Right cardiac atrium (tissue), 5 donors: ENCODE measurements at regions not wholly inside any gene's neighbourhood (a gene's known extent, or its start where the extent isn't known, plus 50 kb on each side); places are given as distances from the start of the nearest gene placed in this dataset.
"Not testable (repeated sequence)": the region's sequence is repeated elsewhere in the genome, so short reads cannot be mapped to it uniquely, and the experiment has no call there.

Experiments used
- ATAC-seq, 2 donors: fragments of 200-7000 bp; cut with Tn5 transposase; one replicate each; pipeline versions ENCODE4 v1.8.0 to v1.9.1; 2020; ENCODE audit warnings: moderate library complexity in 2 of 2, mild to moderate bottlenecking in 1 of 2
- DNase-seq, 3 donors: peaks; one replicate each; pipeline ENCODE4 v3.0.0-alpha.2; 2020
- H3K27ac ChIP-seq: one replicate; pipeline ENCODE4 v1.5.1; 2013; ENCODE audit warnings: mild to moderate bottlenecking, low read length, control low read depth, moderate library complexity
- H3K27me3 ChIP-seq: one replicate; pipeline ENCODE4 v1.6.1; 2013; ENCODE audit not compliant: control insufficient read depth, insufficient read depth
- H3K4me1 ChIP-seq: one replicate; pipeline ENCODE4 v1.6.1; 2013; ENCODE audit warnings: low read length; ENCODE audit not compliant: control insufficient read depth, insufficient read depth
- H3K4me3 ChIP-seq: one replicate; pipeline ENCODE4 v1.5.1; 2013; ENCODE audit warnings: low read length, control low read depth
- H3K9me3 ChIP-seq: one replicate; pipeline ENCODE4 v1.6.1; 2013; ENCODE audit warnings: low read length; ENCODE audit not compliant: control insufficient read depth
- WGBS: extraction: QIAGEN DNeasy Blood & Tissue Kit; methylation state at CpG from one replicate; pipeline ENCODE4 v1.1.7; 2013; 5-methylcytosine and 5-hydroxymethylcytosine counted together
- intact Hi-C, 4 donors: fragments of 100-400 bp; cut with DNase I; formaldehyde crosslinking; loops; one replicate each; pipeline versions ENCODE4 v1.11.0 to v1.14.0; 2022 to 2023
- donor health status: healthy with polysubstance abuse.
- donor health status: DM: no; HTN: yes; CAD: no.
- donor health status: DM: no; HTN: no; CAD: no.
- donor health status: DM: no; HTN: yes; CAD: no; lungs with severe emphysema.
- donor health status: DM: yes; HTN: yes; CAD: no.

DNA sequence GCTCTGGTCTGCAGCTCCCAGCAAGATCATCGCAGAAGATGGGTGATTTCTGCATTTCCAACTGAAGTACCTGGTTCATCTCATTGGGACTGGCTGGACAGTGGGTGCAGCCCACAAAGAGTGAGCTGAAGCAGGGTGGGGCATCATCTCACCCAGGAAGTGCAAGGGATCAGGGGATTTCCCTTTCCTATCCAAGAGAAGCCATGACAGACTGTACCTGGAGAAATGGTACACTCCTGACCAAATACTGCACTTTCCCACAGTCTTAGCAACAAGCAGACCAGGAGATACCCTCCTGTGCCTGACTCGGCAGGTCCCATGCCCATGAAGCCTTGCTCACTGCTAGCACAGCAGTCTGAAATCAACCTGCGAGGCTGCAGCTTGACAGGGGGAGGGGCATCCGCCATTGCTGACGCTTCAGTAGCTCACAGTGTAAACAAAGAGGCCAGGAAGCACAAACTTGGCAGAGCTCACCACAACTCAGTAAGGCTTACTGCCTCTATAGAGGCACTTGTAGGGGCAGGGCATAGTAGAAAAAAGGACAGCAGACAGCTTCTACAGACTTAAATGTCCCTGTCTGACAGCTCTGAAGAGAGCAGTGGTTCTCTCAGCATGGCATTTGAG is 60.5 kb downstream of the AREG start:
- ATAC-seq, H3K27ac ChIP-seq, intact Hi-C loops, H3K4me1 ChIP-seq, H3K9me3 ChIP-seq, H3K4me3 ChIP-seq, DNase-seq, H3K27me3 ChIP-seq: not testable (repeated sequence)
- WGBS, result 35% methylated on average over 5 of the region's 5 CpGs

DNA sequence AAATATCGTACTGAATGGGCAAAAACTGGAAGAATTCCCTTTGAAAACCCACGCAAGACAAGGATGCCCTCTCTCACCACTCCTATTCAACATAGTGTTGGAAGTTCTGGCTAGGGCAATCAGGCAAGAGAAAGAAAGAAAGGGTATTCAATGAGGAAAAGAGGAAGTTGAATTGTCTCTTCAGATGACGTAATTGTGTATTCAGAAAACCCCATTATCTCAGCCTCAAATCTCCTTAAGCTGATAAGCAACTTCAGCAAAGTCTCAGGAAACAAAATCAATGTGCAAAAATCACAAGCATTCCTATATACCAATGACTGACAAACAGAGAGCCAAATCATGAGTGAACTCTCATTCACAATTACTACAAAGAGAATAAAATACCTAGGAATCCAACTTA is 64.4 kb downstream of the AREG start:
- H3K9me3 ChIP-seq, H3K27ac ChIP-seq, ATAC-seq, intact Hi-C loops, H3K4me3 ChIP-seq, H3K4me1 ChIP-seq, DNase-seq, H3K27me3 ChIP-seq: not testable (repeated sequence)
- 66% methylated on average over 3 of the region's 3 CpGs for WGBS

GRCh38 chr4:74516303-74516702 is 71.4 kb downstream of the AREG start:
- H3K27me3 ChIP-seq, result no peaks in the 10 kb centered on the region
- H3K4me3 ChIP-seq, result no peak overlapping the region
- no peaks in the 10 kb centered on the region for H3K4me1 ChIP-seq
- no peak for DNase-seq
- no peaks in the 10 kb centered on the region for H3K9me3 ChIP-seq
- no peak for ATAC-seq
- intact Hi-C loops, result no loop called here
- no peak overlapping the region for H3K27ac ChIP-seq

GRCh38 chr4:74517996-74518395 is 73.1 kb downstream of the AREG start:
- DNase-seq, result no peak
- 79% methylated on average over 4 of the region's 4 CpGs for WGBS
- intact Hi-C loops, result no loop called here

GRCh38 chr4:74522251-74522991 is 77.5 kb downstream of the AREG start:
- H3K4me1 ChIP-seq, result no peaks in the 10 kb centered on the region
- no peak overlapping the region for H3K27ac ChIP-seq
- no peak overlapping the region for H3K4me3 ChIP-seq
- H3K27me3 ChIP-seq, result no peaks in the 10 kb centered on the region
- intact Hi-C loops, result no loop called here
- WGBS, result 76% methylated on average over 3 of the region's 3 CpGs
- no peak for DNase-seq
- H3K9me3 ChIP-seq, result no peaks in the 10 kb centered on the region
- no peak for ATAC-seq

More at GRCh38 chr4:74517996-74518395, 73.1 kb downstream of the AREG start:
- H3K4me3 ChIP-seq, result no peak overlapping the region
- H3K27ac ChIP-seq, result no peak overlapping the region
- H3K27me3 ChIP-seq, result no peaks in the 10 kb centered on the region
- ATAC-seq, result no peak
- no peaks in the 10 kb centered on the region for H3K9me3 ChIP-seq
- no peaks in the 10 kb centered on the region for H3K4me1 ChIP-seq

DNA sequence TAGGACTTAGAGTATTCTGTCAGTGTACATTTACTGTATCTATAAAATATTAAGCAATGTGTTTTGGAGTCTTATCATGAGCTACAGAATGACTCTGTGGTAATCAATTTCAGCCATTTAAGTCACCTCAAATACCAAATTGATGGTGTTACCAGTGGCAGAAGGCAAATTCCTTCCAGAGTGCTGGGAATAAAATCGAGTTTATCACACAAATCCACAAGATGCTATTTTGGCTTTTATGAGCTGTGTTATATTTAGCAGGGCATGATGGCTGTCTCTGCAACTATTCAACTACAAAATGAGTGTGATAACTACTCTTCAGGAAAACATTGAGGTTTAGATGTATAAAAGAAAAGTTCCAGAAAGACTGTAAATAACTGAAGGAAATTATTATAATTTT is 78.2 kb downstream of the AREG start:
- no peak for ATAC-seq
- 23% methylated on average over 1 of the region's 1 CpG for WGBS
- no peak for DNase-seq
- intact Hi-C loops, result no loop called here
- Histone ChIP-seq H3K27me3 (no peaks in the 10 kb centered on the region), H3K4me3 (no peak overlapping the region), H3K9me3 (no peaks in the 10 kb centered on the region), H3K4me1 (no peaks in the 10 kb centered on the region), H3K27ac (no peak overlapping the region)

DNA sequence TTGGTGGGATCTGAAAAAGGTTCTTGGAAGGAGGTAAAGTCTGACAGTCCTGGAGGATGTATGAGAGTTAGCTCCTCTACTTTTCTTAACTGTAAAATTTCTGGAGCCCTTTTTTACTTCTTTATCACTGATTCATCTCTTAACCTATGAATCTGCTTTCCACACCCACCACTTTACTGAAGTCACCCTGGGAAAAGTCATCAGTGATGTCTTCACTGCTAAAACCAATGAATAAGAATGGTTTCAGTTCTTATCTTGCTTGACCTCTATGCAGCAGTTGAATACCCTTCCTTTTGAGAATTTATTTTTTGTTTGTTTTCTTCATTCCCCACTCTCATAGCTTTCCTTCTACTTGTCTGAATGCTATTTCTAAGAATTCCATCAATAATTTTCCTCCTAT is 80.0 kb downstream of the AREG start:
- H3K27me3 ChIP-seq, result no peaks in the 10 kb centered on the region
- H3K27ac ChIP-seq, result no peak overlapping the region
- DNase-seq, result no peak
- ATAC-seq, result no peak
- intact Hi-C loops, result loop anchor here in 2 of 4 donors (5.0 kb wide), 1 partner anchor 148 kb away; no protein-coding TSS in a partner anchor
- H3K4me3 ChIP-seq, result no peak overlapping the region
- no peaks in the 10 kb centered on the region for H3K4me1 ChIP-seq
- no peaks in the 10 kb centered on the region for H3K9me3 ChIP-seq

DNA sequence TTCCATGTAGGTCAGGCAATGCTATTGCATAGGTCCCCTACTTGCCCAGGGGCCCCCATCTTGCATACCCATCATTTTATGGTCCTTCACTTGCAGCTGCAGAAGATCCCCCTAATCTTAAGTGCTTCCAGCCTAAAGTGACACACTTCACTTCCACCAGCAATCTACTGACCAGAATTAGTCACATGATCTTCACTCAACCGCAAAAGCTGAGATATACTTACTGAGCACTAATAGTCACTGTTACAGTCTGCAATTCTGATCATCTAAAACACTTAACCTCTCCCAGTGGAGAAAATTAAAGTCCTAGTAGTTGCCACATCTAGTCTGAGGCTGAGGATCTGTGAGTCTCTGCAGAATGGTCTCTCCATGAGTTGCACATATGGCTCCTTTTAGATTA is 82.1 kb downstream of the AREG start:
- intact Hi-C loops, result loop anchor here in 2 of 4 donors (5.0 kb wide), 1 partner anchor 150 kb away; no protein-coding TSS in a partner anchor
- no peak for ATAC-seq
- H3K27me3 ChIP-seq, result no peaks in the 10 kb centered on the region
- H3K4me1 ChIP-seq, result no peaks in the 10 kb centered on the region
- no peak overlapping the region for H3K27ac ChIP-seq
- H3K4me3 ChIP-seq, result no peak overlapping the region
- 74% methylated on average over 1 of the region's 1 CpG for WGBS
- DNase-seq, result no peak
- no peaks in the 10 kb centered on the region for H3K9me3 ChIP-seq

- intact Hi-C loops, result loop anchor here in 2 of 4 donors (5.0 kb wide), 1 partner anchor 151 kb away; no protein-coding TSS in a partner anchor
- DNase-seq (no peak), ATAC-seq (no peak)
- 87% methylated on average over 1 of the region's 1 CpG for WGBS
- Histone ChIP-seq H3K27ac (no peak overlapping the region), H3K4me3 (no peak overlapping the region), H3K9me3 (no peaks in the 10 kb centered on the region), H3K27me3 (no peaks in the 10 kb centered on the region), H3K4me1 (no peaks in the 10 kb centered on the region)
These were observed 83.2 kb downstream of the AREG start for GRCh38 chr4:74528178-74528577.

DNA sequence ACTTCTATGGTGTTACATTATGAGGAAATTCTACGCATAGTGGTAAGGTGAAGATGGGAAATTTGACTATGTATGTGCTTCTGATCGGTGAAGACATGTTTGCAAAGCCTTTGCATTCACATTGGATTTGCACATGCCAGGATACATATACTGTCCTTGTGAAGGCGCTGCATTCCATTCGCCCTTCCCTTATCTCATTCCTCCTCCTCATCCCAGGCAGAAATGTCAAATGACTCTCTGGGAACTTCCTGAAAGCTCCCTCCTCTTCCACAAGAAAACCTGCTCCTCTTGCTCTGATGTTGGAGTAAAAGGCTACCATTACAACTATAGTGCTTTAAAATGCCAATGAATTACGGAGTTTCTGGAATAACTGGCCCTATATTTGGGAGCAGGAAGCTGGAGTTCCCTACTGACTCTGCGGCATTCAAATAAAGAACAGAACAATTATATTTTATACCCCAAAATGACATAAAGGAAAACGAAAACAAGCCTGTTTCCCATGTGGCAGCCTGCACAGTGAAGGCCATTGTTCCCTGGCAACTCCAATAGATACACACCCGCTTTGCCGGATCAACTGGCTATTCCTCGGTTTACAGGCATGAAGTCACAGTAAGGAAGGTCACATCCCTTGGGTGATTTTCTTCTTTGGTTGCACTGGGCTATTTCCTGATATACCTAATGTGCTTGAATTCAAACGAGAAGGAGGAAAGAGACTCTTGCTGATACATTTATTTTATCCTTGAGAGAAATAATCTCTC is 84.5 kb downstream of the AREG start:
- intact Hi-C loops, result loop anchor here (5.0 to 10.0 kb wide), 3 partner anchors 152 to 157 kb away; no protein-coding TSS in a partner anchor
- ATAC-seq, result peak; percentile 19 to 32
- WGBS, result 38% methylated on average over 11 of the region's 11 CpGs

More for the DNA sequence above, 84.5 kb downstream of the AREG start:
- no peaks in the 10 kb centered on the region for H3K27me3 ChIP-seq
- H3K4me3 ChIP-seq, result no peak overlapping the region
- H3K27ac ChIP-seq, result no peak overlapping the region
- no peak for DNase-seq
- H3K9me3 ChIP-seq, result no peaks in the 10 kb centered on the region
- no peaks in the 10 kb centered on the region for H3K4me1 ChIP-seq
